ENCODE measurements at regions not wholly inside any gene's neighbourhood (a gene's known extent, or its start where the extent isn't known, plus 50 kb on each side); places are given as distances from the start of the nearest gene placed in this dataset.

DNA sequence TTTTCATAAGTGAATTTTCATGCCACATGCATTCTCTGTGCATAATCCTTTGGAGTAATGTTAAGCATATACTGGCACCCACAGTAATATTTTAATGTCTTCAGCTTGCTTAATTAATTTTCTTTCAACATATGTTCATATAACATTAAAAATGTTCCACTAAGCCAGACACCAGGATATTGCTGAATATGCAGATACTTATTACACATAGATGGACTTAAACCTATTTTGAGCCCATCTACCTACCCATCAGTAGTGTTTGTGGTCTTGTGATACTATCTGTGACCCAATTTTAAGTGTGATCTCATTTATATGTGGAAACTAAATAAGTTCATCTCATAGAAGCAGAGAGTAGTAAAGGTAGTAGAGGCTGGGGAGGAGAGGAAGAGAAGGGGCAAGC lies 379.5 kb upstream of the JAG1 start:
- no peak for FAIRE-seq

DNA sequence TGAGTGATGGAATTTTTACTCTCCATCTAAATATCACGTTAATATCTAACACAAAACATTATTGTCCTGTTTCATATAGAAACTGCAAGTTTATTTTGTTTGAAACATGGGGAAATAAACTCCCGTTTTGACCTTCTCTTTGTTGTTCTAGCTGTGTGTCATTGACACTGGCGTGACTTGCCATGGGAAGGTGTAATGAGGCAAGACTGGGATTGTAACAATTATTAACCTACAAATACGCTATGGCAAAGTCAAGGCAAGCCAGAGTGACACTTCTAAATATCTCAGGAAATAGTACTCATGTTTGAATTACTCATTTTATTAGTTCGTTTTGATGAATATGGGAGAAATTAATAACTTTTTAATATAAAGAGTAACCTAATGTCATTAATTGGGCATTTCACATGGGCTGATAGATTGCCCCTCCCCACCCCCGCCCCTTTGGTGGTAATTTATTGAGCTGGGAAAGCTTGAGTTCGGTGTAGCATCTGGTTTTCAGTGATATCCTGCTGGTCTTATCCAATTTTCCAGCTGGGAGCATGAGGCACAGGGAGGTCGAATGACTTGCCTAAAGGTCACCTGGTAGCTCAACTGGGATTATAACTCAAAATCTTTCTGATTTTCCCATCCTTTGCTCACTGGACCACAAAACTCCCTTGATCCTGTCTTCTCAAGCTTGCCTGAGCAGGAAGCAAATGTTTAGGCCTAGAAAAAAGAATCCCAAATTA lies 380.6 kb upstream of the JAG1 start:
- no peak for FAIRE-seq

DNA sequence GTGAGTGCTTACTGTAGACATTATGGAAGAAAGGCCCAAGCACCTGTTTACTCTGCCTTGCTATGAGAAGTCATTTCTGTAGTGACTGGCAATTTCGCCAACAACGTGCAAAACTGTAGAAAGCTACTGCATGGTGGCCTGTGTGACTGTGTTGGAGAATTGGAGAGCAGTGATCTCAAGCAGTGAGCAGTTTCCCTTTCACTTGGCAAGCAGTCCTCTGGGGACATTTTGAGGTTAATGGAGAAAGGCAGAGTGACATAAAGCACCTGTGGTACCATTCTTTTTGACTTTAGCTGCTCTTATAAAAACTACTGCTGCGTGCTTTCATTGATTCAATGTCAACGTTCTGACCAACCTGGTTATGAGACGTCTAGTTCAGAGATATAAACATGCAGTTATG lies 382.6 kb upstream of the JAG1 start:
- no peak for FAIRE-seq

DNA sequence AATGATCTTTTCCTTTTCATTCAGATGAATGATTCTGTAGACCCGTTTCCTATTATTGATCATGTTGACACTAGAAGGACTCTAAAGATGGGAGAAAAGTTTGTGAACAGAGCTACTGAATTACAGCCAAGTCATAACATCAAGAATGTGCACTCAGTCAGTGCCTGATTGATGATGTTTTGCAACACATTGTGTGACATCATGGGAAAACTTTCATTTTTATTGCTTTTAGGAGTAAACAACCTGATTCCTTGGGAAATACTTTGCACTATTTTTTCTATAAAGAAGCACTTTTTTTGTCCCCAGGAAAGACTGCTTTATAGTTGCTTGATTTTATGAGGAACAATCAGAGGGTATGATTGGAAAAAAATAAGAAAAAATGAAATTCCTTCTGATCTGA lies 383.8 kb upstream of the JAG1 start:
- no peak for FAIRE-seq

DNA sequence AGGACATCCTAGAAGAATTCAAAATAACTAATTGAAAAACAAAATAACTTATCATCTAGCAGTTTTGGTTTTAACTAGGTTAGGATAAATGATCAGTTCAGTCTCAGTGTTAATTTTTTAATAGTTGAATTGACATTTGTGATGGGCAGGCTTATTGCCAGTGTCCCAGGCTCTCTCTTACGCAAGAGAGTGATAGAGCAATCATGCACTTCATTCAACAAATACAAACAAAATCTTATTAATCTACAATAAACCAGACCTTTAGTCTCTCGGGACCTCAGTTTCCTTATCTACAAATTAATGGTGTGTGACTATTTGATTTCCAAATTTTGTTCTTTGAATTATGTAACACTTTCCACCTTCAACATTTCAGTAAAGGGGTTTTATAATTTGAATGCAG lies 385.9 kb upstream of the JAG1 start:
- no peak for FAIRE-seq

DNA sequence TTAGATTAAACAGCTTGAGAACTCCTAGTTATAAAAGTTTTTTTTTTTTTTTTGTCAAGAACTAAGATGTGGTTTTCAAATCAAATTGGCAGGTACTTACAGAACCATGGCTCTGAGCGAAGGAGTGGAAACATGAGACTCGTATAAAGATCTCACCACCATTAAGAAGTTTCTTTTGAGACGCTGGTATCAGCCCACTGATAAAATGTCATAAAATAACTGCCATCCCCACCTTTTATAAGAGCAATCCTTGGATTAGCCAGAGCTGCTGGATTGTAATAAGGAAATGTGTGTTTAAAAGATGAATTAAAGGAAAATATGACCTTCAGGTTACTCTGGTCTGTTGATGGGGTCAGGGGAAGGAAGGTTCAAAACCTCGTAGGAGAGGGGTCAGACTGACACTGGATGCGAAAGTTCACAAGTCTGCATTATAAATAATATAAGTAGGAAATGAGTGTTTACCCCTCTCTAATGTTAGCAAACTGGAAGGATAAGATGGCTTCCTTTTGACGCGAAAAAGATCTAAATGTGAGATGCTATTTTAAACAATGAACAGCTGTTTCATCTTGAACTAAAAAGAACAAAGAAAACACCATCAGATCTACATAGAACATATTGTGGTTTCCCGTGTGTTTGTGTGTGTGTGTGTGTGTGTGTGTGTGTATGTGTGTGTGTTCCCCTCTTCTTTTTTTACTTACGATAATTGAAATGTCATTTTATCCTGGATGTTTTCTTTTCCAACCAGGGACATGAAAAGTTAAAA lies 386.8 kb upstream of the JAG1 start:
- FAIRE-seq: no peak

DNA sequence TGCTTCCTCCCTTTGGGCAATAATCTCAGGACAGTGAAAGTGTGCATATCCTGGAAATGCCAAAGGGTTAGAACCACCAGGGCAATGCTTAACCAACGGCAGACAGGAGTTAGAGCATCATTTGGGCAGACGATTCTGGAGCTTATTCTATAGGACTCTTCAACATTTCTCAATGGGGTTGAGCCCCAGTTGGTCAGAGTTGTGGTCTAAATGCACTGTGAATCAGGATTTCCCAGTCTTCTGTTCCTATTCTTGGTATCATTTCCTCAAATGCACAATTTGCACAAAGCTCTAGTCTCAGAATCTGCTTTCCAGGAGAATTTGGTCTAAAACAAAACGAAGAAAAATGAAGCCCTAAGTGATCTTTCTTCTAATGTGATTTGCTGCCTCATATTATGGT lies 389.6 kb upstream of the JAG1 start:
- FAIRE-seq: no peak

DNA sequence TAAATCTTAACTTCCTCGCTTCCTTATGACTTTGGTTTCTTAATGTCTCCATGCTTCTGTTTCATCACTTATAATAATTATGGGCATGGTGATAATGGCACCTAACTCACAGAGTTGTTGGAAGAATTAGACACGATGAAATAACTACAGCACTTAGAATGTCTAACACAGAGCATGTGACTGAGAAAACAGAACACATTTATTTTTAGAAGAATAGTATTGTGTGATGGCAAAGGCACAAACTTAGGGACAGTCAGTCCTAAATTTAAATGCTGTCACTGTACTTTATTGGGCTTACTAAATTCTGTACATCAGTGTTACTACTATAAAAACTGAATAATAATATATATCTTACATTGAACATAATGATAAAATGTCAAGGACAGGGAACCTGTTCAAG lies 391.1 kb upstream of the JAG1 start:
- no peak for FAIRE-seq

DNA sequence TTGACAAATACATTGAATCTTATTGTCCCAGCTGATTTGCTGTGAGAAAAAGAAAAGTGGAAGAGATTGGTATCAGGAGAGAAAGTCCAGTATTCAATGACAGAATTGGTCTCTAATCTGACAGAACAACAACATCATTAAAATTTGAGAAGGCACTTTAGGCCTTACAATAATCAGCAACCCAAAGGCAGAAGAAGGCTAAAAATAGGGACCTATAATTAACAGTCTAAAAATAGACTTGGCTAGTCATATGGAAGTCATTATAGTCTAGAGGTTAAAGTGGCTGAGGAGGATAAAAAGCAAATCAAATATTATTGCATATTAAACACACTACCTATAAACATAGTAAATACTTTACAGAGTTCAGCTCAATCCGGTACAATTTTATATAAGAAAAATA lies 393.6 kb upstream of the JAG1 start:
- FAIRE-seq: no peak

DNA sequence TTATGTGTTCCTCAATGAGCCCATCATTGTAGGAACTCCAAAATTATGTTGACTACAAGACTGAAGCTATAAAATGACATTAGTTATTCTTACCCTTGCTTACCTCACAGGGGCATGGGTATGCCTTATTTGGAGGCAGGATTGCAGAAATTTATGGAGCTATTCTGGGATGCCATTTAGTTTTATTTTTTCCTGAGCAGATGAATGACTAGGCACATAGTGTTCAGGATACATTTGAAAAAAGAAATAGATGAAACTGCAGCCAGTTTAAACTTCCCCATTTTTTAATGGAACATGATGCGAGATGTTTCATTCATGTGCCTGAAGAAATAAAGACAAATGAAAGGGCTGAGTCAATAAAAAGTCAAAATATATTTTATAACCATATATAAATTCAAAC lies 399.2 kb upstream of the JAG1 start:
- FAIRE-seq: no peak

DNA sequence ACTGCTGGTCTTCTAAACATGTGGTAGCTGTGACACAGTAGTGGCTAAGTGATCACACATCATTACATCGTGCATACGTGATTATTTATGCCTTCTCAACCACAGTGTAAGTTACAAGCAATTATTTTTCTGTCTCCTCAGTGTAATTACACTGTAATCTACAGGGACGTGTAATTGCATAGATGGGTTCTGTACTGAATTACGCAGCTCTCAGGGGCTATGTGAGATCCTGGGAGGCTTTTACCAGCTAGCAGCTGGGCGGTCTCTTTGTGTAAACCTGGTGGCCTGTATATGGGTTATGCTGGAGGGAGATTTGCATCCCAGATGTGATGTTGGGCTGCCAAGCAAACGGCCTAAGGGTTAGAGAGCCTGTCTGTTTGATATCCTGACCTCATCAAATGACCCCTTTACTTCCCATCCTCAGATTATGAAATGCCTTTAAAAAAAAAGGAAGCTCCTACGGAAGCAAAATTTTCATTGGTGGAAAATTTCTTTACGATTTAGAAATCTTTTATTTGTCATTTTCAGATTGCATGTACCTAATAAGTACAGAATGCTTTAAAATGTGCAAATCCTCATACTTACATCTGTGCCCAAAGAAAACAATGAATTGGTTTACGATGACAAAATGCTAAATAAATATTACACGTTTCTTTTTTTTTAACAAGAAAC lies 402.8 kb upstream of the JAG1 start:
- FAIRE-seq: no peak

DNA sequence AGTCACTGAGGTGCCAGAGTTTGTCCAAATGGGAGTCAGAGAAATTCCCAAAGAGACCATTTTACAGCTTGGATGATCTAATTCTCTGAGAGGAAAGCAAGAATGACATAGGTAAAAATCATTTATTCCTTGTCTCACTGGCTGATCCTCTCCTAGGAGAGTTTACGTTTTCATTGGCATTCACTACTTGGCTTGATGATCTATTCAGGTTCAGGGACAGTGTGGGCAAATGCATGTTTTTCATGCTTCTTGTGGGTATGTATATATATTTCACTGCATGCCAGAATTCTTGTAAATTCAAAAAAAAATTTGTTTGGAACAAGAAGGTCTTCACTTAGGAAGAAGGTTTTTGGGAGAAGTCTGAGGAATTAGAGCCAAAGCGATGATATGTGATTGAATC lies 403.4 kb upstream of the JAG1 start:
- no peak for FAIRE-seq

DNA sequence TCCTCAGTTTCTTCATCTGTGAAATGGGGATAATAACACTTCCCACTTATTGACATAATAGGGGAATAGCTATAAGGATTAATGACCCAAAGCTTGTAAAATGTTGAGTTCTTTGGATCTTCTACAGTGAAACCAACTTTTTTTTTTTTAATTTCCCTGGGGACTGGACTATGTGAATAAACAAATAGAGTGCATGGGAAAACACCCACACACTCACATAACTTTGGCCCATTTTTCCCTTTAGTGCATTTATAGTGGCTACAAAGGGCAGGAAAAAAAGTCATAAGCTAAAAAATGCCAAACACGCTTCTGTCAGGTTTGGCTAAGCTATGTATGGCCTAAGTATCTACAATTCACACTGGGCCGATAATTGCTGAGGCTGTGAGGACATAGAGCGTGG lies 406.2 kb upstream of the JAG1 start:
- no peak for FAIRE-seq

DNA sequence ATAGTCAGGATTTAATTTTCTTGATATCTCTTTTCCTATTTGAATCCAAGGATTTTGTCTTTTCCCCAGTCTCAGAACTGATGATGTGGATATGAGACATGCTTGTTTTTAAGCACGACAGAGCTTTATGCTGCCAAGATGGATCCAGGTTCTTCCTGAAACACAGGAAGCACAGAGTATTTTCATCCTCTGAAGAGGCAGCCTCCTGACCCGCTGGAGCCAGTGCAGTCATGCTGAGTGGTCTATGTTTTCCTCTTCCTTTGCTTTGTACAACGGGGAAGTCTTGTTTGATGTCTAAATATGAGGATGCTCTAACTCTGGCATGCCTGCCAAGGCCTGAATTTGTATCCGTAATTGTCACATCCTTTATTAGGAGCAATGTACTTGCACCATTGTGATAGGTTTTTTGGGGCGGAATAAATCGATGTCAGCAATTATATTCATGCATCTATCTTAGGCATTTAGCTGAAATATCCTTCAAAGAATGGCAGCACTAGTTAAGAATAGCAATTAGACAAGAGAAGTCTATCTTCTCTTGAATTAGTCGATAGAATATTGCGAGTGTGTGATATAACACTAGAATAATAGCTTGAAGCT lies 407.1 kb upstream of the JAG1 start:
- FAIRE-seq: no peak

DNA sequence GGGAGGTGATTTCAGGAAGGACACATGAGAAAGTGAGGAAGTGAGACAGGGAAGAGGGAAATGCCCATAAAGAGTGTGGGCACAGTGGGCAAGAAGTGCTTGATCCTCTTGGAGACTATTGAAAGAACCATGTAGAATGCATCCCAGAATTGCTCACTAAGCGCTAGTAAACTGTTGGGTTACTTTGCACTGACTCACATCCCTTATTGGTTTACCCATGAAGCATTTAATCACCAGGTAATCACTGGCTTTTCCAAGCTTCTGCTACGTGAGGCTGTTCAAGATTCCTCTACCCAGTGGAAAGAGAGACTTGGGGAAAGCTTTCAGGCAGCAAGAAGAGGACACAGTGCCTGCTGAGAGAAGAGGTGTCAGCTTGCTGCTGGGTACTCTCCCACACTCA lies 410.0 kb upstream of the JAG1 start:
- FAIRE-seq: no peak

DNA sequence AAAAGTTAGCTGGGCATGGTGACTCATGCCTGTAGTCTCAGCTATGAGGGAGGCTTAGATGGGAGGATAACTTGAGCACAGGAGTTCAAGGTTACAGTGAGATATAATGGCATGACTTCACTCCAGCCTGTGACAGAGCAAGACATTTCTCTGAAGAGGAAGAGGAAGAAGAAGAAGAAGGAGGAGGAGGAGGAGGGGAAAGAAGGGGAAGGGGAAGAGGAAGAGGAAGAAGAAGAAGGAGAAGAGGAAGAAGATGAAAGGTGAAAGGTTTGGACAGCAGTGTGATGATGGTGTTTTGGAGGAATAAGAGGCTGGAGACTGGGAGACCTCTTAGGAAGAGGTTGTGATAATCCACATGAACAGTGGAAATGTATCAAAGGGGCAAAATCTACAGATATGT lies 410.7 kb upstream of the JAG1 start:
- no peak for FAIRE-seq

DNA sequence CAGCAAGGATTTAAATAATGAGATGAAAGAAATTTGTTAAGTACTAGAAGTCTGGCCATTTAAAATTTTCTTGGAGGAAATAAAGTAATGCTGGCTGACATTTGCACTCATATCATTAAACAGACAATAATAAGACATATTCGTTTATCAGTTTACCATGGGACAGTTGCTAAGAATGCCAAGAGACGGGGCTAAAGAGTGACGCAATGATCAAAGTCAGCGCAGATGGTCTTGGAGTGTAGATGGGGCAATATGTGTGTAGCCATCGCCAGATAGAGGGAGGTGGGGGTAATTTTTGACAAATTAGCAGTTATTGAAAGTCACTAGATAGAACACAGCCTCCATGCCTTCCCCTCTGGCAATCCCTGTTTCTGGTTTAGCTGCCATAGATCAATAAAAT lies 413.2 kb upstream of the JAG1 start:
- no peak for FAIRE-seq

DNA sequence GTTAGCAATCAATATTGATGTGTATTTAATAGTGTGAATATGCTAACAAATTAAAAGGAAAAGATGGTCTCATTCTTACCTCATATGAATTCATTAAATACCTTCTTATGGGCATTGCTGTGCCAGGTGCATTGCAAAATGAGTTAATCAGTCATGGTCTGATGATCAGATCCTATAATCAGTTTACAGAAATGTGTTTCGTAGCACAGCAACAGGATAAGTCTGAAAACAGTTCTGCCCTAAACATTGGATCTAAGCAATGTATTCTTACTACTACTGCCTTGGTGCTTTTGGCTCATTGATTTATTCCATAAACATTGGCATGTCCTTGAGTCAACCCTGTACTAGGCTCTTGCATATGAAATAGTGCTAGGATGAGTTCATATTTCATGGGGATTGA lies 417.0 kb upstream of the JAG1 start:
- FAIRE-seq: no peak

DNA sequence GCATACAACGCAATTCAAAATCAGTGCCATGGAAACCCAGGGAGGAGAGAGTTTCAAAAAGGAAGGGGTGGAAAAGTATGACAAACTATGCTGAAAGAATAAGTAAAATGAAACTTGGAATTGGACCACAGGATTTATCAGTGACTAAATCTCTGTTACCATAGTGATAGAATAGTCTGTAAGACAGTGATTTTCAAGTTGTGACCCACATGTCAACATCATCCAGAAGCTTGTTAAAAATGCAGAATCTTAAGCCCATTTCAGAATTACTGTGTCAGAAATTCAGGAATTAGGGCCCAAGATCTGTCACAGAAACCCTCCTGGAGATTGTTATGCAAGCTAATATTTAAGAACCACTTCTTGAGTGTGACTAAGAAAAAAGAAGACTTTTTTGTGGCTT lies 417.7 kb upstream of the JAG1 start:
- no peak for FAIRE-seq

DNA sequence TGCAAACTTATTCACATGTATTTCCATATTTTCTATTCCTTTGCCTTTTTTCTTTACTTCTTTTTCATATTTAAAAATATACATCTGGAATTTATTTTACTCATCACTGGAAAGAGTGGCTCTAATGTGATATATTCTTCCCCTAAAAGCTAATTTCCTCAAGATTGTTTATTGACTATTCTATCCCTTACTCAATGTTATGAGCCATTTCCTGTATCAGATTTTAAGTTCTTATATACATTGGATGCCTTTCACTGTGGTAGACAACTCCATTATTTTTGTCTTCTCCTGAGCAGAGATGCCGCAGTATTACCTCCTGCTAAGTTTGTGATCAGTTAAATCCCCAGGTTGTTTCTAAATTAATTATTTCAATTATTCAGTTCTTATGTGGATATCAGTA lies 418.4 kb upstream of the JAG1 start:
- no peak for FAIRE-seq

DNA sequence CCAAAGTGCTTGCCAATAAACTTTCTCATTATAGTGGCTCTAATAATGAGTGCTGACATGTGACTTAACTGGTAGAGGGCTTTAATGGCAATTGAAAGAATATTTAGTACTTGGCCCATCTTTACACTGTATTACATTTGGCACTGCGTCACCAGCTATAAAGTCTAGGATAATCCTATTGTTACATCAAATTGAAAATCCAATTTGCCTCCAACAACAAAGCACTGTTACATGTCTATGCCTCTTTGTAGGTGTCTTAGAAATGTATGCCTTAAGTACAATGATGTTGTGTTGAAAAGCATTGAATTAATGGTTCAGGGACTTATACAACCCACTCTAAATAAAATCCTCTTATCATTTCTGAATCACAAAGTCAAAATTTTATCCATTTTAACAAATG lies 420.4 kb upstream of the JAG1 start:
- no peak for FAIRE-seq

DNA sequence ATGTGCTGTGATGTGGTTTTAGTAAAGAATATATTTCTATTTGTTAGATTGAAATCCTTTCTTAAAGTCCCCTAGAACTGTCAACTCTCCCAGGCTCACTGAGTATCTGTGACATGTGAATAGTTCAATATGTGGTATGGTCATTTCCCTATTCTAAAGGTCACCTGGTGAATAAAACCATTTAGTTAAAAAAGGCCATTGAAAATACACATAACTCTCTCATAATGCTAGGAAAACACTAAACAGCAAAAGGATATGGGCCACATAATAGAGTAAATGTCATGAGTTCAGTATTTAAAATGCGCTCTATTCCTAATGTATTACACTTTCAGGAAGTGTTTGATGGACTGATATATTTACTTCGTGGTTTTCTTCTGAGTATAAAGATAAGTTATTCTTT lies 420.9 kb upstream of the JAG1 start:
- no peak for FAIRE-seq

DNA sequence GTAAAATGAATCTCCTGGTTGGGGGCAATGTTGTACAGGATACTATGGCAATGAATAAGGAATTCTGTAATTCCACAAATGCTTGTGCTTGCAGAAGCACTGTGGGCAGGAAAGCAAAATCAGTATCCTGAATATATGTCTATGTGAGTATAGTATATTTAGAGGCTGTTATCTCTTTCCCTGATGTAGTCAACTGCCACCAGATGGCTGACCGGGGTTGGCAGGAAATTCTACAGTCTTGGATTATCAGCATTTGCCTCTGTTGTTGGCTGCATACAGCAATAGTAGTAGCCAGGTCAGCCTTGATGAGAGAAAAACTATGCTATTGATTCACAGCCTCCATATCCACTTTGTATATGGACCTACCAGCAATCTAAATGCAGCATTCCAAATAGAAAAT lies 425.1 kb upstream of the JAG1 start:
- no peak for FAIRE-seq

DNA sequence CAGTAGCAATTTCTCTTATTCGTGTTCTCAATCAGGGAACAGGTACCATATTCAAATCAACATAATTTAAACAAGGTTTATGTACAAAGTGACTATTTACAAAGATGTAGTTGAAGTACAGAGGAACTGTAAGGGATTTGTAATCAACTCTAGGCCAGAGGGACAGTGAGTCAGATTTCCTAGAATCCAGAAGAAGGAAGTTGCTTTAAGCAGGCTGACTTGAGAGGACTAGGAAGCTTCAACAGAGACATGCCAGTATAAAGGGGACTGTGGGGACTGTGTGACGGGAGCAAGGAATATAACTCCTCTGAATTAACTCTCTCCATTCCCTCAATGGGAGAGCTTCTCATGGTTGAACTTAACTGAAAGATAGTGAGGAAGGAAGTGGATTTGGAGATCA lies 427.4 kb upstream of the JAG1 start:
- no peak for FAIRE-seq
